ENCODE measurements at regions not wholly inside any gene's neighbourhood (a gene's known extent, or its start where the extent isn't known, plus 50 kb on each side); places are given as distances from the start of the nearest gene placed in this dataset.

DNA sequence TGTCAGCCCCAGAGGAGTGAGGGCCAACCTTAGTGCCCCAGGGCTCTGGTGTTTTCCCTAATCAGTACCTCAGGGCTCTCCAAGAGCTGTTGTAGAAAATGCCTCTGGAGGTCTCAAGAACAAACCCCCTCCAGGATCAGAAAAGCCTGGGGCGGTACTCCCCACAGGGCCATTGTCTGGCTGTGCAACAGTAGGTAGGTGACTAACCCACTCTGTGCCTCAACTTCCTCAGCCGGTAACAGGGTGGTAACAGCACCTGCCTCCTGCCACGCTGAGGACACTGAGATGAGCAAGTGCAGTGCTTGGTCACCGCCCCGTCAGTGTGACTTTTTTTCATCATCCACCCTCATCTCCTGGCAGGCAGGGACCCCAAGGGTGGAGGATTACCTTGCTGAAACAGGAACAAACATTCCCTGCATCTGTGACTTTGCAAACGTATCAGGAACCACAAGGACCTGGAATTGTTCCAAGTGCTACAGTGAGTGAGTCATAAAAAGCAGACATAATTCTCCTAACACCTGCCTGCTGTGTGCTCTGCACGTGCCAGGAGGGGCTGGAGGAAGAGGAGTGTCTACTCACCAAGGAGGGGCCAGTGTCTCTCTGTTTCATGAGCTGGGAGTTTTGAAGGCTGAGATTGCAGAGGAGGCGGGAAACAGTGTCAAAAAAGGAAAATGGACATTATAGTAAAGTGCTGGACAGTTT lies 440.8 kb downstream of the NPHP4 start:
- no peak overlapping the region for H3K4me3 ChIP-seq
- H3K4me1 ChIP-seq: no peaks in the 10 kb centered on the region
- TF ChIP-seq, protein P1, sequence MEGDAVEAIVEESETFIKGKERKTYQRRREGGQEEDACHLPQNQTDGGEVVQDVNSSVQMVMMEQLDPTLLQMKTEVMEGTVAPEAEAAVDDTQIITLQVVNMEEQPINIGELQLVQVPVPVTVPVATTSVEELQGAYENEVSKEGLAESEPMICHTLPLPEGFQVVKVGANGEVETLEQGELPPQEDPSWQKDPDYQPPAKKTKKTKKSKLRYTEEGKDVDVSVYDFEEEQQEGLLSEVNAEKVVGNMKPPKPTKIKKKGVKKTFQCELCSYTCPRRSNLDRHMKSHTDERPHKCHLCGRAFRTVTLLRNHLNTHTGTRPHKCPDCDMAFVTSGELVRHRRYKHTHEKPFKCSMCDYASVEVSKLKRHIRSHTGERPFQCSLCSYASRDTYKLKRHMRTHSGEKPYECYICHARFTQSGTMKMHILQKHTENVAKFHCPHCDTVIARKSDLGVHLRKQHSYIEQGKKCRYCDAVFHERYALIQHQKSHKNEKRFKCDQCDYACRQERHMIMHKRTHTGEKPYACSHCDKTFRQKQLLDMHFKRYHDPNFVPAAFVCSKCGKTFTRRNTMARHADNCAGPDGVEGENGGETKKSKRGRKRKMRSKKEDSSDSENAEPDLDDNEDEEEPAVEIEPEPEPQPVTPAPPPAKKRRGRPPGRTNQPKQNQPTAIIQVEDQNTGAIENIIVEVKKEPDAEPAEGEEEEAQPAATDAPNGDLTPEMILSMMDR (IDR thresholded peaks at IDR 0.05): no peak
- no peak for DNase-seq (ENCODE audit: low spot score in 2 of 2)
- H3K9me3 ChIP-seq: no peaks in the 10 kb centered on the region
- H3K27ac ChIP-seq: no peak overlapping the region
- intact Hi-C loops (cut with DNase I): no loop called here
- H3K27me3 ChIP-seq: no peaks in the 10 kb centered on the region
- H3K36me3 ChIP-seq: no peaks in the 10 kb centered on the region

DNA sequence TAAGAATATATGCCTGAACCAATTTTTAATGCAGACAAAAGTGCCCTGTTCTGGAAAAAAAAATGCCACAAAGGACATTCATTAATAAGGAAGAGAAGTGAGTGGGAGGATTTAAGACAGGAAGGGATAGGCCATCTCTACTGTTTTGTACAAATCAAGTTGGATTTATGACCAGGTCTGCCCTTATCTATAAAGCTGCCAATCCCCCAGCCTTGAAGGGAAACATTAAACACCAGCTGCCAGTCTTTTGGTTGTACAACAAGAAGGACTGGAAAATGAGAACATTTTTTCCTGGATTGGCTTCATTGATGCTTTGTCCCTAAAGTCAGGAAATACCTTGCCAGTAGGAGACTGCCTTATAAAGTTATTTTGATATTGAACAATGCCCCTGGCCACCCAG lies 444.0 kb downstream of the NPHP4 start:
- Histone ChIP-seq H3K36me3 (no peaks in the 10 kb centered on the region), H3K4me1 (no peaks in the 10 kb centered on the region), H3K27me3 (no peaks in the 10 kb centered on the region), H3K27ac (no peak overlapping the region), H3K4me3 (no peak overlapping the region), H3K9me3 (no peaks in the 10 kb centered on the region)
- no peak for DNase-seq (ENCODE audit: low spot score in 2 of 2)
- intact Hi-C loops (cut with DNase I): no loop called here
- TF ChIP-seq, protein P1 (IDR thresholded peaks at IDR 0.05): no peak

DNA sequence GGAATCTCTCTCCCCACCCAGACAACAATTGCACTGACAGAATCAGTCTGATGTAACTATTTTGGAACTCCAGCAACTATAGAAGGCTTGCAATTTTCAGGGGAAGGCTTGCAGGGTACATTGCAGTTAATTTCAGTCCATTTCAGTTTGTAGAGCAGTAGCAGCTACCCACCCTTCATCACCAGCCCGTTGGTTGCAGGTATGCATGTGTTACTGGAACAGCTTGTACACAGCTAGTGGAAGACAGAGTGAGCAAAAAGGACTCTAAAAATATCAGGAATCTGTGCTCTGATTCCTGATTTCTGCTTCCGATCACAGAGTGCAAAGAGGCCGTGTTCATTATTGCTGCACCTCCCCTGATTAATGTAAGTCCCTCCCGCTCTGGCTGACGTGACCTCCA lies 449.0 kb downstream of the NPHP4 start:
- intact Hi-C loops (cut with DNase I): no loop called here
- Histone ChIP-seq H3K4me1 (no peaks in the 10 kb centered on the region), H3K9me3 (no peaks in the 10 kb centered on the region), H3K27ac (no peak overlapping the region), H3K27me3 (no peaks in the 10 kb centered on the region), H3K4me3 (no peak overlapping the region), H3K36me3 (no peaks in the 10 kb centered on the region)
- DNase-seq (ENCODE audit: low spot score in 2 of 2): no peak
- TF ChIP-seq, protein P1 (IDR thresholded peaks at IDR 0.05): no peak

DNA sequence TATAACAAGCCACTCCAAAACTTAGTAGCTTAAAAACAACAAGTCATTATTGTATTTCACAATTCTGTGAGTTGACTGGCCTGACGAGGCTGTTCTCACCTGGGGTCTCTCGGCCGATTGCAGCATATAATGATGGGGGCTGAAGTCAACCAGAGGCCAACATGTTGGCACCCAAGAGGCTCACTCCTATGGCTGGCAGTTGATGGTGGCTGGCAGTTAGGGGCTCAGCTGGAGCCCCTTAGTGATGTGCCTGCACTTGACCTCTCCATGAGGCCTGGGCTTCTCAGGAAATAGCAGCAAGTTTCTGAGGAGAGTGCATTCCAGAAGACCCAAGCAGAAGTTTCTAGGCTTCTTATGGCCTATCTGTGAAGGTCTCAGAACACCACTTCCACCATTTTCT lies 459.4 kb downstream of the NPHP4 start:
- DNase-seq (ENCODE audit: low spot score in 2 of 2): no peak
- TF ChIP-seq, protein P1 (IDR thresholded peaks at IDR 0.05): no peak
- H3K27ac ChIP-seq: no peak overlapping the region
- H3K9me3 ChIP-seq: peaks cover 5 to 6% of the 10 kb centered on the region in 2 donors
- intact Hi-C loops (cut with DNase I): no loop called here
- H3K27me3 ChIP-seq: no peaks in the 10 kb centered on the region
- no peak overlapping the region for H3K4me3 ChIP-seq
- no peaks in the 10 kb centered on the region for H3K36me3 ChIP-seq
- no peaks in the 10 kb centered on the region for H3K4me1 ChIP-seq

DNA sequence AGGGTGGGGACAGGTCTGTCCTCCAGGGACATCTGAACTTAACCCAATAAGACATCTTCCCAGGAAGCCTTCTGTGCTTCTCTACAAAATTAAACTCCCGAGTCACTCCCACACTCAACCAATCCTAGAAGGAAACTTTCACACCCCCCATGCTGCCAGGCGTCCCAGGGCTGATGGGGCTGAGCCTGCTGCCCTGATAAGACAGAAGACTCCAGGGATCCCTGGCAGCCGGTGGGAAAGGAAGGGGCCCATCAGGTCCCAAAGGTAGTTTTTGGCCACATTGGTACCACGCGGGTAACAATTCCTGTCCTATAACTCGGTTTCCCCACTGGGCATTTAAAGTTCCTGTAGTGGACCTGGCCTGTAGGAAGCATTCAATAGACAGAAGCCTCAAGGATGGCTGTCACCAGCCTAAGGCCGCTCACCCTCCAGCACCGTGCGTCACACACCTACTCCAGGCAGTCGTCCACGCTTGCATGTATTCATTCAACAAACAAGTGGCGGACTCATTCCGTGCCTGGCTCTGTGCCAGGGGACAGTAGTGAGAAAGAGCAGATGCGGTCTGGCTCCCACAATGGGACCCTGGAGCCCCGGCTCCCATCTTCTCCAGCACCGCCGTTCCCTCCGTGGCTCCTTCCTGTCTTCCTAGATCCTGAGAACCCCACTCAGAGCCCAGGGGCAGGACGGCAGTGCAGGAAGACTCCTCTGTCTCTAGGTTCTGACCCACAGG lies 465.2 kb downstream of the NPHP4 start:
- H3K36me3 ChIP-seq: no peaks in the 10 kb centered on the region
- peaks cover 5 to 6% of the 10 kb centered on the region in 2 donors for H3K9me3 ChIP-seq
- DNase-seq (ENCODE audit: low spot score in 2 of 2): no peak
- TF ChIP-seq, protein P1 (IDR thresholded peaks at IDR 0.05): no peak
- H3K4me1 ChIP-seq: no peaks in the 10 kb centered on the region
- no peak overlapping the region for H3K4me3 ChIP-seq
- H3K27me3 ChIP-seq: no peaks in the 10 kb centered on the region
- H3K27ac ChIP-seq: no peak overlapping the region
- intact Hi-C loops (cut with DNase I): no loop called here
